HepG2 (cell line): ENCODE measurements at regions not wholly inside any gene's neighbourhood (a gene's known extent, or its start where the extent isn't known, plus 50 kb on each side); places are given as distances from the start of the nearest gene placed in this dataset.

Source experiments
- FOXJ3 ChIP-seq: sonication (generic); formaldehyde crosslinking; IDR thresholded peaks from 2 replicates; pipeline ENCODE4 v1.4.0; 2020; ENCODE audit warnings: missing genetic modification reagents, mild to moderate bottlenecking, borderline replicate concordance
- IRF2 ChIP-seq: IDR thresholded peaks from 2 replicates; pipeline ENCODE4 v1.6.1; 2018; ENCODE audit warnings: missing genetic modification reagents, missing compliant biosample characterization

DNA sequence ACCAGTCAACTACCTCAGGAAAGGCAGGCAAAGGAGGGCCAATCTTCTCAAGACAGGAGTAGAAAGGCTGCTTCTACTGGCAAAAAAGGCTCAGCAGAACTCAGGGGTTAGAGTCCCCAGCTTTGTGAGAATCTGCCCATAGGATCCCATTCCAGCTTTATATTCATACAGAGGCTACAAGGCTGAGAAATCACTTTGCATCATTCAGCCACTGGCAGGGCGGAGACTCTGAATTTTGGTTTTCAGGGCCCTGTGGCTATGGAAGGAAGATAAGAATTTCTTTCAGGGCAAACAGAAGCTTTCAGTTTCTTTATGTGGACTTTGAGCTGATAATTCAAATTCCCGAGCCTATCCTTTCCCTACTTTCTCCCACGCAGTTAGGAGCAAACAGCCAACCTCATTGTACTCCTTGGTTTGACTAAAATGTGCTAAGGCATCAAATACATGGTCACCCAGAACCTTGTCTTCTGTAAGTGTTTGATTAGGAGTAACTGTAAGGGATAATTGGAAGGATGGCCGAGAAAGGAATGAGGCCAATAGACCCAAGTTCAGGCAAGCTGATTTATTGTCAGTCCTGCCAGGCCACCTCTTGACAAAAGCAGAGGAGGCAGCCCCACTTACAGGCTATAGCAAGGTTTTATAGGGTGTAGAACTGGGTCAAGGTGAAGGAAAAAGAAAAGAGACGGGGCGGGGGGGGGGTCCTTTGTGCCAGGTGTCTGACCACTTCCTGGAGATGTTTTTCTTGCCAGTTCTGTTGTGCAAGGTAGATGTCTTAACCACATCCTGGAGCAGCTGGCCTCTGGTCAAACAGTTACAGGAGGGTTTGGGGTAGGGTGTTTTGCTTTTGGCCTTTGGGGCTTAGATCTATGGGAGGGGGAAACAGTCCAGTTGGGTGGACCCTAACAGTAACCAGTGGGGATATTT lies 165.3 kb upstream of the PPP1R2C start:
- TF ChIP-seq IRF2 (CRISPR knock-in tag) = no peak
- TF ChIP-seq FOXJ3 (CRISPR knock-in tag) = no peak
